ENCODE measurements at regions not wholly inside any gene's neighbourhood (a gene's known extent, or its start where the extent isn't known, plus 50 kb on each side); places are given as distances from the start of the nearest gene placed in this dataset.

- DNase-seq (ENCODE audit: low read depth in 4 of 4, low spot score in 2 of 4), result no peak
These were observed 1414.8 kb upstream of the CELF4 start for GRCh38 chr18:38980420-38980819.

GRCh38 chr18:38972571-38972970 lies 1407.0 kb upstream of the CELF4 start:
- DNase-seq (ENCODE audit: low read depth in 4 of 4, low spot score in 2 of 4), result no peak

- DNase-seq (ENCODE audit: low read depth in 4 of 4, low spot score in 2 of 4), result no peak
These were observed 1406.3 kb upstream of the CELF4 start for GRCh38 chr18:38971881-38972280.

DNA sequence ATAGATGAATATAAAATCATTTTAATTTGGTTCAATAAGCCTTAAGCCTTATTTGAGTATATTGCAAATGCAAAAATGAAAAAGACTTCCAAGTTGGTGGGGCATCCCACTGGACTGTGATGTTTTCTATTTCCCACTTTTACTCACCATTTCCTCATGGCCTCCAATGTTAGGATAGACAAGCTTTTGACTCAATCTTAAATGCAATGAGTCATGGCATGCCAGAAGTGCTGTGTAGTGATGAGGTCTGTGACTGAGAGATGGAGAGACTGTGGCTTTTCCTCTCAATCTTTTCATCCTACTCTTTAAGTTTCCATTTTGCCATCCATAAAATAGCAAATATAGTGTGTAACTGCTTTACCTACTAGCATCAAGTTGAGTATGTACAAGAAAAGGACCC lies 1401.2 kb upstream of the CELF4 start:
- no peak for DNase-seq (ENCODE audit: low read depth in 4 of 4, low spot score in 2 of 4)

GRCh38 chr18:38963943-38964660 lies 1398.5 kb upstream of the CELF4 start:
- DNase-seq (ENCODE audit: low read depth in 4 of 4, low spot score in 2 of 4), result no peak

DNA sequence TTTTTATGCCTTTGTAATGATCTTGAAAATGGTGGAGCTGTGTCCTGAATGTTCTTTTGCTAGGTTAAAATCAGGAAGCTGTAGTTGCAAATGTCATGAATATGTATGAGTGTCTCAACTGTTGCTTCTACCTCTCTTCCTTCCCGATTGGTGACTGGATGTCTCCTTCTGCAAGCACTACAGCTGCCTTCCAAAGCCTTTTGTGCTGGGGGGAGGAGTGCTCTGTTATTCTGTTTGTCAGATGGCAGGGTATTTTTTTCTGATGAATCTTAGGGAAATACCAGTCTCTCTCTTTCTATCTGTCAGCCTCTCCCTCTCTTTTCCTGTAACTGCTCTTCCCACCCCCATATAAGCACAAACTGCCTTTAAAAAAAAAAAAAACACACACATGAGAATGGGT lies 1396.3 kb upstream of the CELF4 start:
- DNase-seq (ENCODE audit: low read depth in 4 of 4, low spot score in 2 of 4), result no peak

- DNase-seq (ENCODE audit: low read depth in 4 of 4, low spot score in 2 of 4), result no peak
These were observed 1392.1 kb upstream of the CELF4 start for GRCh38 chr18:38957736-38958135.

DNA sequence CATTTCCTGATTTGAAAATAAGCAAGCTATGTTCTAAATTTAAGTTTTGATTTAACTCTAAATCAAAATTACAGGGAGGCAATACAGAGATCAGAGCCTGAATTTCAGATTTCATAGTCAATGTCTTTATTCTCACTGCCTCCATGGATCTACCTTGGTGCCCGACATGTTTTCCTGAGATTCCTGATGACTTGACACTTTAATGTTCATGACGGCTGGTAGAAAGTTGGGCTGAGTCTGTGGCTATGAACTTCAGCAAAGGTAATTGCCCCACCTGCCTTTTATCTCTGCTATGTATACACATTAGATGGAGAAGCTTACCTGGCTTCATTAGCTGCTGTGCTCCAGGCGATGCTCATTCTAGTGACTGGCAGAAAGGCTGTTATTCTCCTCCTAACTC lies 1390.5 kb upstream of the CELF4 start:
- no peak for DNase-seq (ENCODE audit: low read depth in 4 of 4, low spot score in 2 of 4)

- no peak for DNase-seq (ENCODE audit: low read depth in 4 of 4, low spot score in 2 of 4)
These were observed 1386.0 kb upstream of the CELF4 start for GRCh38 chr18:38951633-38952032.

GRCh38 chr18:38948436-38948835 lies 1382.8 kb upstream of the CELF4 start:
- DNase-seq (ENCODE audit: low read depth in 4 of 4, low spot score in 2 of 4), result no peak

DNA sequence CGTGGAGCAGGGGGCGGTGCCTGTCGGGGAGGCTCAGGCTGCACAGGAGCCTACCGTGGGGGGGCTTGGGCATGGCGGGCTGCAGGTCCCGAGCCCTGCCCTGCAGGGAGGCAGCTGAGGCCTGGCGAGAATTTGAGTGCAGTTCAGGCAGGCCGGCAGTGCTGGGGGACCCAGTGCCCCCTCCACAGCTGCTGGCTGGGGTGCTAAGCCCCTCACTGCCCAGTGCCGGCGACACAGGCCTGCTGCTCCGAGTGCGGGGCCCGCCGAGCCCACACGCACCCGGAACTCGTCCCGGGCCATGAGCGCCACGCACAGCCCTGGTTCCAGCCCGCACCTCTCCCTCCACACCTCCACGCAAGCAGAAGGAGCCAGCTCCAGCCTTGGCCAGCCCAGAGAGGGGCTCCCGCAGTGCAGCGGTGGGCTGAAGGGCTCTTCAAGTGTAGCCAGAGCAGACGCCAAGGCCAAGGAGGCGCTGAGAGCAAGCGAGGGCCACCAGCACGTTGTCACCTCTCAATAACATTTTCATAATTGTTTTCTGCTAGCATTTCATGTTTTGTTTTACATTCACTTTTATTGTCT lies 1378.9 kb upstream of the CELF4 start:
- no peak for DNase-seq (ENCODE audit: low read depth in 4 of 4, low spot score in 2 of 4)

DNA sequence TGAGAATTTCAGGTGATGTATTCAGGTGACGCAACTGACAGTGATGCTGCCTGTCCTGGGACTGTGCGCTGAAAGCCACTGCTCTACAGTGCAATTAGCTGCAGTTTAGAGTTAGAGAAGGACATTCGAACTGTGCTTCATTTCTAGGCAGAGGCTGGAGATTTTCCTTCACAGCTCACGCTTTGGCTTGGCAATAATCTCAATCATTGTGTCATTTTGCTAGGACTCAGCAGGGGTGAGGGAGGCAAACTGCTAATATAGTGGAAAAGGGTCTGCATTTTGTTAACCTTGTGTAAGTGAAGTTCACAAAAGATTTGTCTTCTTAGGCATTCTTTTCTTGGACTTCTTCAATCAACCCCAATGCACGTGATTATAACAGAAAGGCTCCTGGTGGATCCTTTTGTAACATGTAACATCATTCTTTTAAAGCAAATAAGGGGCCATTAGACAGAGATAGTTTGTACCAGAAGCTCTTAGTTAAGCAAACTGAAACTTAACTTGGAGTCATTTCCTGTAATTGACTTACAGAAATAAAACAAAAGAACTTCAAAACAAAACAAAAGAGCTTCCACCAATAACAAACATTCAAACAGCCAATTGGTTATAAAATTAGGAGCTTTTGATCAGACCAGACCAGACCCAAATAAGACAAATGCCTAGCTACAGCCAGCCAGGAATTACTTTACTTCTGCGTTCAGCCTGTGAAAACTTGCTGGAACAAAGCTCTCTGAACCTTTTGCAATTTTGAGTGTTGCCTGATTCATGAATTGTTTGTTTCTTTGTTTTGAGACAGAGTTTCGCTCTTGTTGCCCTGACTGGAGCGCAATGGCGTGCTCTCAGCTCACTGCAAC lies 1376.3 kb upstream of the CELF4 start:
- DNase-seq (ENCODE audit: low read depth in 4 of 4, low spot score in 2 of 4), result no peak

DNA sequence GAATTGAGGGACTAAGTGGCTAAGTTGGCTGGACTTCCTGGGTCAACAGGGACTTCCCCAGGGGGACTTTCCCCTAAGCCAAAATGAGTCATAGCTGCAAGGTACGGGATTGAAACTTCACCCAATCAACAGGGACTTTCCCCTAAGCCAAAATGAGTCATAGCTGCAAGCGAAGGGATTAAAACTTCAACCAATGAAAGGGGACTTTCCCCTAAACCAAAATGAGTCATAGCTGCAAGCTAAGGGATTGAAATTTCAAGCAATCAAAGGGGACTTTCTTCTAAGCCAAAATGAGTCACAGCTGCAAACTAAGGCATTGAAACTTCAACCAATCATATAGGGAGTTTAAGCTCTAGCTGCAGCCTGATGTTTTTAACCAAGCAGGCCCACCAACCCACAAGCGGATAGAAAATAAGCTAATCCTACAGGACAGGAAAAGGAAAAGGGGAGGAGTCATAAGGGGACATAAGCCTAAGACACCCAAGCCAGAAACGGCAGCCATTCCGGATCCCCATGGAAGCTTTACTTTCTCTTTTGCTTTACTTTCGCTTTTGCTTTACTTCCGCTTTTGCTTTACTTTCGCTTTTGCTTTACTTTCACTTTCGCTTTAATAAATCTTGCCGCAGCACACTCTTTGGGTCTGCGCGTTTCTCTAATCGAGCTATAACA lies 1375.4 kb upstream of the CELF4 start:
- no peak for DNase-seq (ENCODE audit: low read depth in 4 of 4, low spot score in 2 of 4)

DNA sequence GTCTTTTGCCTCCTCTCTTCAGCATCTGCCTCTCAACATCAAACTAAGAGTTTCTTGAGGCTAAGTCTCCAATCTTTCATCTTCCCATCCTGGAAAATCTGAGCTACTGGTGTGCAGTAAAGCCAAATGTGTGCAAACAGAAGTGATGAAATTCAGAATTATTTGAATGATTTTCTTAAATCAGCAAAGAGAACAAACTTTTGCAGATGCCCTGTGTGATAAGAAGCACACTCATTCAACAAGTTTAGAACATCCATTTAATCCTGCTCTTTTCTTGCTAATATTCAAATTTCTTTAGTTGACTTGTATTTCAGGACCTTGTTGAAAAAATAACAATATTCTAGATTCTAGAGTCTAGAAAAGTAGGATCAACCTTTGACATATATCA lies 1374.9 kb upstream of the CELF4 start:
- DNase-seq (ENCODE audit: low read depth in 4 of 4, low spot score in 2 of 4), result no peak

- no peak for DNase-seq (ENCODE audit: low read depth in 4 of 4, low spot score in 2 of 4)
These were observed 1368.4 kb upstream of the CELF4 start for GRCh38 chr18:38933910-38934510.

DNA sequence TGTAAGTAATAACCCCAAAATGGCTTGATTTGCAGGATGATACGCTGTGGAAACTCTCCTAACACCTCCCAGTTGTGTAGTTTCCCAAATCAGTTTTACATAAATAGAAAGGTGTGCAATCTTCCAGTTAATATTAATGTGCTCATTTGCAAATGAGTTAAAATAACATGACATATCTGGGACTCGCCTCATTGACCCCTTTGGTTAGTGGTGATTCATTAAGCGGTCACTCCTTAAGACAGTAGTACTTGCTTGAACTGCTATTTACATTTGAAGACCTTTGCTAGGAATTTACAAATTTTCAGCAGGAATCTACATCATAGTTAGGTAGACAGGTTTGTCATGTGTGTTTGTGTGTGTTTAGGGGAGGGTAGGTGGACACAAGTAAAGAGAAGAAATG lies 1367.7 kb upstream of the CELF4 start:
- no peak for DNase-seq (ENCODE audit: low read depth in 4 of 4, low spot score in 2 of 4)

DNA sequence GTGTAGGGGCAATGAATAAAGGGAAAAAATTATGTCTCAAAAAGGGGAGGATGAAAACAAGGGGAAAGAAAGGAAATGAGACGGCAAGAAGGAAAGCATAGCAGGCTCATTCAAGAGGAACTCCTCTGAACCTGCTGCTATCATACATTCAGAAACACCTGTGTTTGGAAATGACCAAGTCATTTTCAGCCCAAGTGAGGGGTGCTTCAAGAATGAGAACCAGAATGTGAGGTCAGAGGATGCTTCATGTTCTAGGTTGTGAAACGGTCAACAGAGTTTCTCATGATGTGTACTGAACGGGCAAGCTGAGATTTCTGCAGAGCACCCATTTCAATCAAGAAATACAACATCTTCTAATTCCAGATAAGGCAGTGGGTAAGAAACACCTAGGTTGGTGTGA lies 1367.2 kb upstream of the CELF4 start:
- DNase-seq (ENCODE audit: low read depth in 4 of 4, low spot score in 2 of 4), result no peak

GRCh38 chr18:38931754-38932050 lies 1366.1 kb upstream of the CELF4 start:
- no peak for DNase-seq (ENCODE audit: low read depth in 4 of 4, low spot score in 2 of 4)

DNA sequence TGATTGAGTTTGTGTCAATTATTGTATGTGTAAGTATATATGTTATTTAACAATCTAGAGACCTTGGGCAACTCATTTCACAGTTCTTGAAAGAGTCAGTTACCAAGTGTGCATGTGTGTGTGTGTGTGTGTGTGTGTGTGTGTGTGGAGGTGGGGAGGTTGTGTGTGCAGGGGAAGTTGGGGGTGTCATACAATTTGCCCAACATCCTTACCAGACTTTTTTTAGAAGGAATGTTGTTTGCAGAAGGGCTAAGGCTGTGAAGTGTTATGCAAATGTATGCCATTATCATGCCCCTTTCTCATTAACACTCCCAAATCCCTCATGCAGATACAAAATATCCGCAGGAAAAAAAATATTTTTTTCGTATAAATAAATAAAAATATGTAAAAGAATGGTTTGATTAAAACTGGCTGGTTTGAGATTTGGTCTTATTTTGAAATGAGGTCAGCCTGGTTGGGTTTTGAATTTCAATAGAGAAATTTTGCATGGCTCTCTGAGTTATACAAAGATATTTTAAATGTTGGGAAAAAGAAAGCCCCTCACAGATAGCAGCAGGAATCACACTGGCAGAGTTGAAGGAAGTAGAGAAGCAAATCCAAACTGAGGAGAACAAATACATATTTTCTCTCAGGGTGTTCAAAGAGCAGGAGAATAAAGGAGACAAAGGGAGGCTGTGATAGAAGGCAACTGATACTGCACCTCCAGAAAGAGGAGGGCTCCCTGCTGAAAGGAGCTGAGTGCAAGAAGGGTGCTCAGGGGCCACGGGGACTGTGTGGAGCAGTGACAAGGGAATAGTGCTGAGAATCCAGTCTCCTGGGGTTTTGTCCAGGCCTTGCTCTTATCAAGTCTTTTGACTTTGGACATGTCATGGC lies 1365.5 kb upstream of the CELF4 start:
- DNase-seq (ENCODE audit: low read depth in 4 of 4, low spot score in 2 of 4), result no peak

- peak in 1 of 4 donors; percentile 2 for DNase-seq (ENCODE audit: low read depth in 4 of 4, low spot score in 2 of 4)
These were observed 1357.9 kb upstream of the CELF4 start for GRCh38 chr18:38923540-38923939.

Data from left renal cortex interstitium (tissue), 4 donors.